Smooth muscle cell (in vitro differentiated cells): ENCODE measurements at regions not wholly inside any gene's neighbourhood (a gene's known extent, or its start where the extent isn't known, plus 50 kb on each side); places are given as distances from the start of the nearest gene placed in this dataset.

Experiments used
- DNase-seq: peaks from one replicate; lab custom pipeline; 2025; ENCODE audit not compliant: unreplicated experiment; lab: John Stamatoyannopoulos, UW
- H2AFZ ChIP-seq: fragments of 200-600 bp; sonication (generic); 2 replicates; pipeline ENCODE4 v1.6.0; 2016; ENCODE audit warnings: antibody characterized with exemption, low read depth, mild to moderate bottlenecking
- H3F3A ChIP-seq: fragments of 200-600 bp; sonication (generic); 2 replicates; pipeline ENCODE4 v1.6.0; 2017; ENCODE audit warnings: antibody characterized with exemption, low read depth
- H3K27ac ChIP-seq: fragments of 200-600 bp; sonication (generic); 2 replicates; pipeline ENCODE4 v1.5.1; 2016; ENCODE audit warnings: low read depth, mild to moderate bottlenecking
- H3K27me3 ChIP-seq: fragments of 200-600 bp; sonication (generic); 2 replicates; pipeline ENCODE4 v1.6.1; 2016; ENCODE audit warnings: low read depth, mild to moderate bottlenecking
- H3K36me3 ChIP-seq: fragments of 200-600 bp; sonication (generic); 2 replicates; pipeline ENCODE4 v1.5.1; 2016; ENCODE audit warnings: low read depth
- H3K4me1 ChIP-seq: fragments of 200-600 bp; sonication (generic); 2 replicates; pipeline ENCODE4 v1.5.1; 2016; ENCODE audit warnings: low read depth
- H3K4me2 ChIP-seq: fragments of 200-600 bp; sonication (generic); 2 replicates; pipeline ENCODE4 v1.6.0; 2016; ENCODE audit warnings: mild to moderate bottlenecking
- H3K4me3 ChIP-seq: fragments of 200-600 bp; sonication (generic); 2 replicates; pipeline ENCODE4 v1.5.1; 2016; ENCODE audit warnings: mild to moderate bottlenecking
- H3K79me2 ChIP-seq: fragments of 200-600 bp; sonication (generic); 2 replicates; pipeline ENCODE4 v1.6.0; 2016; ENCODE audit warnings: low read depth, mild to moderate bottlenecking
- H3K9ac ChIP-seq: fragments of 200-600 bp; sonication (generic); 2 replicates; pipeline ENCODE4 v1.6.0; 2016; ENCODE audit warnings: low read depth
- H3K9me3 ChIP-seq: fragments of 200-600 bp; sonication (generic); replicated peaks from 2 replicates; pipeline ENCODE4 v1.5.1; 2016; ENCODE audit warnings: low read depth
- H4K20me1 ChIP-seq: fragments of 200-600 bp; sonication (generic); 2 replicates; pipeline ENCODE4 v1.6.0; 2016; ENCODE audit warnings: low read depth
- WGBS: methylation state at CpG from one replicate; pipeline ENCODE4 v1.1.7; 2016; ENCODE audit warnings: low lambda C conversion rate; 5-methylcytosine and 5-hydroxymethylcytosine counted together
- TF ChIP-seq, protein P1 (sequence below): fragments of 200-600 bp; sonication (generic); IDR thresholded peaks from 2 replicates; pipeline ENCODE4 v1.5.1; 2017; ENCODE audit warnings: borderline replicate concordance, mild to moderate bottlenecking, antibody characterized with exemption; ENCODE audit not compliant: insufficient read depth, poor library complexity, severe bottlenecking

DNA sequence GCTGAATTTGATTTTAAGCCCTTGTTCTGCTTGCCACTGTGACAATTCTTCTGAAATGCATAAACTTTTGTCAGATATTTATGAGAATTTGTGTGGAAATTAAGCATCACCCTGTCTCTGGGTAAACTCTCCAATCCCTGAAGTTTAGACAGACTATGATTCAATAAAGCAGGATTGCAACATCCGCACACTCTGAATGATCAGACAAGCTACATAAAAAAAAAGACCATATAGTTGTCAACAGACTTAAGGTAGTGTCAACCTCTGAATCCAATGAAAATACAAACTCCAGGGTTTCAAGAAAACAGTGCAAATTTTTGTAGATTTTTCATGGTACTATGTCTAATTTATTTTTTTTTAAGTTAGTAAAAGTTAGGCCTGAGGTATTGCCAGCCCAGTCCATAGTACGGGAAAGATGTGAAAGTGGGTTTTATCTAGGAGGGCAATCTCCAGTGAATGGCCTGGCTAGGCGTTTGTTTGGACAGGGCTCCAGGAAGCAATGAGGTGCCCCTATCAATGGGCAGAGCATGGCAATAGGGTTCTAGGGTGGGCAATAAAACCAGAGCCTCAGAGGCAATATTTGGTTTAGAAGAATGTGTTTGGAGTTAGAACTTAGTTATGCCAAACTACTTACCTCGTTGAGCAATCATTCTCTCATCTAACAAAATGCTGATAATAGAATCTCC, 762.6 kb upstream of the SEMA6A start:
- H3K4me1 ChIP-seq = no peaks in the 10 kb centered on the region
- no peak for DNase-seq
- H3K9me3 ChIP-seq = no peaks in the 10 kb centered on the region
- H3K4me3 ChIP-seq = no peak overlapping the region
- TF ChIP-seq, protein P1, sequence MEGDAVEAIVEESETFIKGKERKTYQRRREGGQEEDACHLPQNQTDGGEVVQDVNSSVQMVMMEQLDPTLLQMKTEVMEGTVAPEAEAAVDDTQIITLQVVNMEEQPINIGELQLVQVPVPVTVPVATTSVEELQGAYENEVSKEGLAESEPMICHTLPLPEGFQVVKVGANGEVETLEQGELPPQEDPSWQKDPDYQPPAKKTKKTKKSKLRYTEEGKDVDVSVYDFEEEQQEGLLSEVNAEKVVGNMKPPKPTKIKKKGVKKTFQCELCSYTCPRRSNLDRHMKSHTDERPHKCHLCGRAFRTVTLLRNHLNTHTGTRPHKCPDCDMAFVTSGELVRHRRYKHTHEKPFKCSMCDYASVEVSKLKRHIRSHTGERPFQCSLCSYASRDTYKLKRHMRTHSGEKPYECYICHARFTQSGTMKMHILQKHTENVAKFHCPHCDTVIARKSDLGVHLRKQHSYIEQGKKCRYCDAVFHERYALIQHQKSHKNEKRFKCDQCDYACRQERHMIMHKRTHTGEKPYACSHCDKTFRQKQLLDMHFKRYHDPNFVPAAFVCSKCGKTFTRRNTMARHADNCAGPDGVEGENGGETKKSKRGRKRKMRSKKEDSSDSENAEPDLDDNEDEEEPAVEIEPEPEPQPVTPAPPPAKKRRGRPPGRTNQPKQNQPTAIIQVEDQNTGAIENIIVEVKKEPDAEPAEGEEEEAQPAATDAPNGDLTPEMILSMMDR = no peak
- WGBS = 80% methylated on average over 4 of the region's 4 CpGs
- no peak overlapping the region for H3K27ac ChIP-seq
- H3K9ac ChIP-seq = no peak overlapping the region
- no peaks in the 10 kb centered on the region for H4K20me1 ChIP-seq
- no peak overlapping the region for H3K4me2 ChIP-seq
- no peaks in the 10 kb centered on the region for H3K36me3 ChIP-seq
- no peak overlapping the region for H2AFZ ChIP-seq
- no peaks in the 10 kb centered on the region for H3K27me3 ChIP-seq
- no peaks in the 10 kb centered on the region for H3F3A ChIP-seq
- no peaks in the 10 kb centered on the region for H3K79me2 ChIP-seq

DNA sequence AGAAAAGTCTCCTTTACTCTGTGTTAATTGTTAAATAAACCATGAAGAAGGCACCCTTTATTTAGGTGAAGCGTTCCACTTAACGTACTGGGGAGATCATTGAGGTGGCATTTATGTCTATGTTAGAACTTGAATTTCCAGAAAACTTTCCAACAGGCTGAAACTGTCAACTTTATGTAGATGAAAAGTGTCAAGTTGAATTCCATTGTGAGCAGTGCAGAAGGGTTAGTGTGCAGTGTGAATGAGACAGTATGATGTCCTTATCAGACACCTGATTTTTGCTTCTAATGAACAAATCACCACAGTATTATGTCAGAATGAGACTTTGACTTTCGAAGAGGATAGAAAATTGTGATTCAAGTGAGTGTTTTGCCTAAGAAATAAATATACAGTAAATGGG, 761.6 kb upstream of the SEMA6A start:
- H3K9ac ChIP-seq = no peak overlapping the region
- no peak overlapping the region for H3K4me2 ChIP-seq
- H3K36me3 ChIP-seq = no peaks in the 10 kb centered on the region
- no peaks in the 10 kb centered on the region for H3K9me3 ChIP-seq
- no peaks in the 10 kb centered on the region for H4K20me1 ChIP-seq
- H3K79me2 ChIP-seq = no peaks in the 10 kb centered on the region
- no peaks in the 10 kb centered on the region for H3K4me1 ChIP-seq
- H2AFZ ChIP-seq = no peak overlapping the region
- H3K4me3 ChIP-seq = no peak overlapping the region
- WGBS = 79% methylated on average over 3 of the region's 3 CpGs
- H3K27me3 ChIP-seq = no peaks in the 10 kb centered on the region
- H3K27ac ChIP-seq = no peak overlapping the region
- TF ChIP-seq, protein P1 = no peak
- H3F3A ChIP-seq = no peaks in the 10 kb centered on the region
- no peak for DNase-seq

DNA sequence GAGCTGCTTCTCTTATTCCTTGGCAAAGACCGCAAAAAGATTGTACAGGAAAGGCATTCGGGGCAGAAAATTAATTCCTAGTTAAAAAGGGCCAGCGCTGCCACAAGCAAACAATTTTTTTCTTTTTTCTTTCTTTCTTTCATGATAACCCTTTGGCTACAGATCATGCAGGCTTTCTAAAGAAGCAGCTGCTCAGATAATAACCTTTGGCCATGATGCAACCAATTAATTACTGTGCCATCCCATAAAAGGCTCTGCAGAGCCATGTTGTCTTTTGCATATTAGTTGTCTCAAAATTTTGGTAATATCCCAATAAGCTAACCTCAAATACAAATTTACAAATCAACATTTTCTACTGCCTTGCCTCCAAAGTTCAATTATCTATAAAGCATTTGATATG, 758.4 kb upstream of the SEMA6A start:
- Histone ChIP-seq H3K4me3 (no peak overlapping the region), H4K20me1 (no peaks in the 10 kb centered on the region), H3K27ac (no peak overlapping the region), H3F3A (no peaks in the 10 kb centered on the region), H3K79me2 (no peaks in the 10 kb centered on the region), H3K36me3 (no peaks in the 10 kb centered on the region), H2AFZ (no peak overlapping the region), H3K4me1 (no peaks in the 10 kb centered on the region), H3K9ac (no peak overlapping the region), H3K4me2 (no peak overlapping the region), H3K9me3 (no peaks in the 10 kb centered on the region), H3K27me3 (no peaks in the 10 kb centered on the region)
- 91% methylated on average over 3 of the region's 3 CpGs for WGBS
- no peak for DNase-seq
- TF ChIP-seq, protein P1 = no peak

DNA sequence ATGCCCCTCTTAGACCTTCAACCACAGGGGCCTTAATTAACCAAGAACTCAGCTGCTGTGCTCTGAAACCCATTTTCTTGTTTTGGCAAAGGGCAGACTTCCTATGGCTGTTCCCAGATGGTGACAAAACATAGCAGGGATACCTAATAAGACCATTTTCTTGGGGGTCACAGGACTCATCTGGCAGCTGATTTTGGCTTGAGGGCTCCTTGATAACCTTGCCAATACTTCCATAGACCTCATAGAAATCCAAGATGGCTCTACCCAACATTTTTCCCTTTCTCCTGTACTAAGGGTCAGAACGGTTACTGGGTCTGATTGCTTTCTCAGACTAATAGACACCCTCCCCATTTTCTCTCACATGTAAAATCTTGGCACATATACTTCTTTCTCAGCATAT, 757.7 kb upstream of the SEMA6A start:
- H3K36me3 ChIP-seq = no peaks in the 10 kb centered on the region
- no peak for DNase-seq
- no peaks in the 10 kb centered on the region for H4K20me1 ChIP-seq
- TF ChIP-seq, protein P1 = no peak
- no peak overlapping the region for H3K27ac ChIP-seq
- no peak overlapping the region for H2AFZ ChIP-seq
- no peaks in the 10 kb centered on the region for H3K27me3 ChIP-seq
- no peaks in the 10 kb centered on the region for H3K79me2 ChIP-seq
- 100% methylated on average over 1 of the region's 1 CpG for WGBS
- no peak overlapping the region for H3K4me2 ChIP-seq
- no peaks in the 10 kb centered on the region for H3K9me3 ChIP-seq
- no peak overlapping the region for H3K4me3 ChIP-seq
- H3F3A ChIP-seq = no peaks in the 10 kb centered on the region
- H3K4me1 ChIP-seq = no peaks in the 10 kb centered on the region
- no peak overlapping the region for H3K9ac ChIP-seq
